NCI-H460 (cell line): ENCODE measurements at regions not wholly inside any gene's neighbourhood (a gene's known extent, or its start where the extent isn't known, plus 50 kb on each side); places are given as distances from the start of the nearest gene placed in this dataset.

Experiments
- DNase-seq: peaks from one replicate; pipeline ENCODE4 v3.0.0-alpha.2; 2016; ENCODE audit warnings: low read depth; ENCODE audit errors: extremely low read depth
- small RNA-seq, 2 experiments: library from RNA; depleted of rRNA; stranded (forward); fragments of <200 nt; gene quantifications; one replicate each; pipeline ENCODE3, GENCODE V24; 2014

DNA sequence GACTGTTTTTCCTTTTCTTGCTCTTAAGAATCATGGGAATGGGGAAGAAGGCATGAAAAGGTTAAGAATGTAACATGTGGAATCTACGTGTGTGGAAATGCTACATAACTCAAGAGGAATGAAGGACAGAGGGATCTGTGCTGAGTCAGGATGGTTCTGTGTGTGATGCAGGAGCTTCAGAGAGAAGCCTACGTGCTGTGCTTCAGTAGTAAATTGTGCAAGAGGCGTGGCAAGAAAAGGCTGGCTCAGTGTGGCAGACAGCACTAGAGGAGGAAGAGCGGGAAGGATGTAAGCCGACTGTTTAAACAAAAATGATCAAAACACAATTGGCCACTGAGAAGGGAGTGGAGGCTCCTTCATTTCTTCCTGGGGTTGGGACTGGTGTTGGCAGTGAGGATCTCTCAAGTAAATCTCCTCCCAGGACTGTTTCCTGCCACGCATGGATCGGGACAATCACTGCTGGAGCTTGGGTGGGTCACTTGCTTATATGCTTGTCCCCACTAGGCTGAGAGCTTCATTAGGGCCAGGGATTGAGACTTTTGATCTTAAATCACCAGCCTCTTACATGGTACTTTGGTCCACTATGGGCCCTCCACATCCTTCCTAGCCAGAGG lies 59.4 kb upstream of the BASP1 start:
- DNase-seq: no peak

DNA sequence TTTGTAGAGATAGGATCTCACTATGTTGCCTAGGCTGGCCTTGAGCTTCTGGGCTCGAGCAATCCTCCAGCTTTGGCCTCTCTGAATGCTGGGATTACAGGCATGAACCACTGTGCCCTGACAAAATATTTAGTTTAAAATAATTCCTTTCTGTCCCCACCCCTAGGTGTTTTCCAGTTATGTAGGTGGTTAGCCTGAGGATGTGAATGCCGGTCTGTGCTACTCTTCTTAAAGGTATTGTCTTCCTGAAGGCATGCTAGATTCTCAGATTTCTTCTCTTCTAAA lies 56.7 kb upstream of the BASP1 start:
- DNase-seq: no peak

DNA sequence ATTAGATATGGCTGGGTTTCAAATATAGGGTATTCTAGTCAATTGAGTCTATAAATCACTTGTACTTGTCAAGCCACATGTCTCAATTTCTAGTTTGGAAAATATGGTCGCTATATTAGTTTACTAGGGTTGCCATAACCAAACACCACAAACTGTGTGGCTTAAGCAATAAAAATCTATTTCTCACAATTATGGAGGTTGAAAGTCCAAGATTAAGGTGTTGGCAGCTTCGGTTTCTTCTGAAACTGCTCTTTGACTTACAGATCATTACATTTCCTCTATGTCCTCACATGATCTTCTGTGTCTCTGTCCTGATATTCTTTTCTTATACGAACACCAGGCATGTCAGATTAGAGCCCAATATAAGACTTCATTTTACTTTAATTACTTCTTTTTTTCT lies 55.8 kb upstream of the BASP1 start:
- no peak for DNase-seq

DNA sequence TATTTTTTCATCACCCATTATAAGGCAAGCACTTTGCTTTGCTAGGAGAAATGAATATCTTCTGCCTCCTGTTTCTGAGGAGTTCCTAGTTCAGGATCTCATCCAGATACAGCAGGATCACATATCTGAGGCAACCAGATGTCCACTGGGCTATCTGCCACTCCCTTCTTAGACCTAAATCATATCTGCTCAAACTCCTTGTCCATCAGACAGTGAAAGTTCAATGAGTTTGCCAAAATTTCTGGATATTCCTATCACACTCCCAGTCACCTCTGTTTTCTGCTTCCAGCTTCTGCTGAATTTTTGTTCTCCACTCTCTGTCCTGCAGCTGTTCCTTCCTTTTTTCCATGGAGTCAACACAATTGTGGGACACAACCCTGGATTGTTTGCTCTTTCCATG lies 54.2 kb upstream of the BASP1 start:
- DNase-seq: no peak

DNA sequence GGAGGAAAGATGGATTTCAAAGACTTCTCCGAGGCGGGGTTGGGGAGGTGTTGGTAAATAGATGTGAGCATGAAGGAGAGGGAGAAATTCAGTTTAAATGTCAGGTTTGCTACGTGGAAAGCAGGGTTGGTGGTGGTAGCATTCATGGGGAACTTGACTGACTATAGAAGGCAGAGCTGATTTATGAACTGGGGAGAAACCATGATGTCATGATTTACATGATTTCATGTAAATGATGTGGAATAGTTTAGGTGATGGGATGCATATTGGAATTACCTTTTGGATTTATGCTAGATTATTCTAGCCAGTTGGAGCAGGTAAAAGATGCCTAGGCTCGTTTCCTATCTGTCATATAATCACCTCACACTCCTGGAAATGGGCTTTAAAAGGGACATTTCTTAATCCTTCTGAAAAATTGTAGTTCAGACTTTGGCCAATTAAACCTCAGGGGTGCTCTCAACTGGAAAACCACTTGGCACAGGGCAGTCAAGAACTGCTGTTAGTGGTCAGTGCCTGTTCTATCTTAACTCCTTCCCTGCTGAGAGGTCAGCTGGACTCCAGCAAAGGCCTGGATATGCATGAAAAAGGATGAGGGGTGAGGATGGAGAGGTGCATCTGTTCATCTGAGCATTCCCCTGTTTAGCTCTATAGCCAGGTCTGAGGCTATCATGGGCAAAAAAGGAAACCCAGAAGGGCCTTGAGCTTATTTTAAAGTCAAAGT lies 50.1 kb upstream of the BASP1 start:
- no peak for DNase-seq

Small RNA genes in the stretch of these regions (small RNA-seq; reads per million reads assigned to genes)
- gene RF00019: 0 reads per million in 2 experiments
- 0 reads per million in 2 experiments for gene RNA5SP180
